NB4 (cell line): ENCODE measurements at regions not wholly inside any gene's neighbourhood (a gene's known extent, or its start where the extent isn't known, plus 50 kb on each side); places are given as distances from the start of the nearest gene placed in this dataset.
A peak's percentile ranks its signal among the peaks of the same experiment; 100 is the strongest.

Source experiments
- MYC ChIP-seq: IDR thresholded peaks from 2 replicates; pipeline ENCODE4 v1.6.1; 2011; ENCODE audit warnings: low read depth, low read length
- POLR2A ChIP-seq: IDR thresholded peaks from 2 replicates; pipeline ENCODE4 v1.6.1; 2011; ENCODE audit warnings: mild to moderate bottlenecking; ENCODE audit not compliant: insufficient read length; ENCODE audit errors: extremely low read depth
- TF ChIP-seq, protein P1 (sequence below): IDR thresholded peaks from one replicate; pipeline ENCODE4 v1.5.1; 2012; ENCODE audit warnings: low read depth, low read length
- TF ChIP-seq, protein P2 (sequence below): IDR thresholded peaks from 2 replicates; pipeline ENCODE4 v1.6.1; 2011; ENCODE audit warnings: low read depth, low read length

DNA sequence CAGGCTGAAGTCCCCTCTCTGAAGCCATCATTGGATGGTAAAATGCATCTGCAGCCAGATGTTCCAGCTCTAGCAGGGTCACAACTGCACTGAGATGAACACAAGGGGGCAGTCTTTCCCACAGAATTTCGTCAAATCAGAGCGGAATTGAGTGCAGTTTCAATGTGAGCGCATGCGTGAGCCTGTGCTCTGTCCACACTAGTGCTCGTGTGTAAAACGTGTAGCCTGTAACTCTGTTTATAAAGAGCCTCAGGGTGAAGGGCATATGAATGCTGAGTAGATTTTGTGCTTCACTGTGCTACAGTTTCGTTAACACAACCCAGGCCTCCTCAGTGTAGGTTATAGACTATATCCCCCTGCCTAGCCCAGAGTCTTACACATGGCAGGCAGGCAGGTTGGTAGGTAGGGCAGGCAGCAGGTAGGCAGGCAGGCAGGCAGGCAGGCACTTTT, 92.7 kb upstream of the GOLGA6L4 start:
- TF ChIP-seq, protein P1, sequence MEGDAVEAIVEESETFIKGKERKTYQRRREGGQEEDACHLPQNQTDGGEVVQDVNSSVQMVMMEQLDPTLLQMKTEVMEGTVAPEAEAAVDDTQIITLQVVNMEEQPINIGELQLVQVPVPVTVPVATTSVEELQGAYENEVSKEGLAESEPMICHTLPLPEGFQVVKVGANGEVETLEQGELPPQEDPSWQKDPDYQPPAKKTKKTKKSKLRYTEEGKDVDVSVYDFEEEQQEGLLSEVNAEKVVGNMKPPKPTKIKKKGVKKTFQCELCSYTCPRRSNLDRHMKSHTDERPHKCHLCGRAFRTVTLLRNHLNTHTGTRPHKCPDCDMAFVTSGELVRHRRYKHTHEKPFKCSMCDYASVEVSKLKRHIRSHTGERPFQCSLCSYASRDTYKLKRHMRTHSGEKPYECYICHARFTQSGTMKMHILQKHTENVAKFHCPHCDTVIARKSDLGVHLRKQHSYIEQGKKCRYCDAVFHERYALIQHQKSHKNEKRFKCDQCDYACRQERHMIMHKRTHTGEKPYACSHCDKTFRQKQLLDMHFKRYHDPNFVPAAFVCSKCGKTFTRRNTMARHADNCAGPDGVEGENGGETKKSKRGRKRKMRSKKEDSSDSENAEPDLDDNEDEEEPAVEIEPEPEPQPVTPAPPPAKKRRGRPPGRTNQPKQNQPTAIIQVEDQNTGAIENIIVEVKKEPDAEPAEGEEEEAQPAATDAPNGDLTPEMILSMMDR, result peak; percentile 89
- TF ChIP-seq POLR2A, result no peak
- TF ChIP-seq MYC, result peak; percentile 10; the same call in 1 of the 2 replicates
- TF ChIP-seq, protein P2, sequence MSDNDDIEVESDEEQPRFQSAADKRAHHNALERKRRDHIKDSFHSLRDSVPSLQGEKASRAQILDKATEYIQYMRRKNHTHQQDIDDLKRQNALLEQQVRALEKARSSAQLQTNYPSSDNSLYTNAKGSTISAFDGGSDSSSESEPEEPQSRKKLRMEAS, result peak; percentile 65; the same call in 1 of the 2 replicates
